ENCODE measurements at regions not wholly inside any gene's neighbourhood (a gene's known extent, or its start where the extent isn't known, plus 50 kb on each side); places are given as distances from the start of the nearest gene placed in this dataset.

DNA sequence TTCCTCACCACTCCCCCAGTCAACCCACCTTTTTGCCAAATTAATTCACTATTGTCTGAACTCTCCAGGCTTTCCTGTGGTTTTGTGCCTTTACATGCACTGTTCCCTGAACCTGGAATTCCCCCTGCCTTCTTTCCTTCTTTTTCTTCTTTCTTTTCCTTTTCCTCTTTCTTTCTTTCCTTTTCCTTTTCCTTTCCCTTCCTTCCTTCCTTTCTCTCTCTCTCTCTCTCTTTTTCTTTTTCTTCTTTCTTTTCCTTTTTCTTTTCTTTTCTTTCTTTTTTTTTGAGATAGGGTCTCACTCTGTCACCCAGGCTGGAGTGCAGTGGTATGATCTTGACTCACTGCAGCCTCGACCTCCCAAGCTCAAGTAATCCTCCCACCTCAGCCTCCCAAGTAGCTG lies 56.6 kb upstream of the CDC42BPA start:
- no peak for DNase-seq (ENCODE audit: low read depth in 2 of 2)

DNA sequence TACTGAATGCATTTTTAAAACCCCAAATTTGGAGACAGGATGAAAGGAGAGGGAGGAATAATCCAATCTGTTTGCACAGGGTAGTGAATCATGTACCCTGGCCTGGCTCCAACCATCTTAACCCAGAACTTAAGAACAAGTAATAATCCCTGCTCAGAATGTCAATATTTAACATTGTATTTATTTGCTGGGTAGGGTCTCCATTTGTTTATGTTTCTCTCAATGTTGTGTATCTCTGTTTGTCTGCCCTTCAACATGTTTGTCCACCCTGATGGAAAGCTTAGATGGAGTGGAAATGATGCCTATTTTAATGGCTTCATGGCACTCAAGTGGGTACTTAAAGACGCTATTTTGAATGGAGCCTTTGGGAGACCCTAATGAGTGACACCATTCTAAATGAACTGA lies 54.4 kb upstream of the CDC42BPA start:
- no peak for DNase-seq (ENCODE audit: low read depth in 2 of 2)

DNA sequence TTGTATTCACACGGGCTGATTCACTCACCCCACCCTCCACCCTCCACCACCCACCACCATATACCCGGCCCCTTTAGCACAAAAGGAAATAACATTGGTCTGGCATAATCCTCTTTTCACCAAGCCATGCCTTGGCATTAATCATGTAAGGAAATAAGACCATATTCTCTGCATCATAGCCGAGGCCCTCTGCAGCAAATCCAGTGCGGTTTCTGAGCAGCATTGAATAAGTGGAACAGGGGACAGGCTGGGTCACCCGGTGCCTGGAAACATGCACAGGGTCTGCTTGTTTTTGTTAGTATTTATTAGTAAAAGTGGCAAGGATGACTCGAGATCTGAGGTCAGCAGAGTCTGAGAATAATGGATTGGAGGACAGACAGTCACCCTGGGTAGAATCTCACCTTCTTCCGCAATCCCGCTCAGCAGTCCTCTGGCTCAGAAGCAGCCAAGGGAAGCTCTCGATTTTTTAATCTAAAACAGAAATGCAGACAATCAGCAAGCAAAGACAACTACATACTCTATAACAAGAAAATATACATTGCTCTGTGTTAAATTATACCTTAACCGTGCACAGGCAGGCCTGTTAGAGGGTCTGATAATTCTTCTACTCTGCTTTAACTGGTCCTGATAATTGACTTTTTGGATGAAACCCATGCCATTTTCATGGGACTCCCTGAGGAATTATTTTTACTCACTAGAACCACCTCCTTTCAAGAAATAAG lies 52.4 kb upstream of the CDC42BPA start:
- DNase-seq (ENCODE audit: low read depth in 2 of 2): no peak

DNA sequence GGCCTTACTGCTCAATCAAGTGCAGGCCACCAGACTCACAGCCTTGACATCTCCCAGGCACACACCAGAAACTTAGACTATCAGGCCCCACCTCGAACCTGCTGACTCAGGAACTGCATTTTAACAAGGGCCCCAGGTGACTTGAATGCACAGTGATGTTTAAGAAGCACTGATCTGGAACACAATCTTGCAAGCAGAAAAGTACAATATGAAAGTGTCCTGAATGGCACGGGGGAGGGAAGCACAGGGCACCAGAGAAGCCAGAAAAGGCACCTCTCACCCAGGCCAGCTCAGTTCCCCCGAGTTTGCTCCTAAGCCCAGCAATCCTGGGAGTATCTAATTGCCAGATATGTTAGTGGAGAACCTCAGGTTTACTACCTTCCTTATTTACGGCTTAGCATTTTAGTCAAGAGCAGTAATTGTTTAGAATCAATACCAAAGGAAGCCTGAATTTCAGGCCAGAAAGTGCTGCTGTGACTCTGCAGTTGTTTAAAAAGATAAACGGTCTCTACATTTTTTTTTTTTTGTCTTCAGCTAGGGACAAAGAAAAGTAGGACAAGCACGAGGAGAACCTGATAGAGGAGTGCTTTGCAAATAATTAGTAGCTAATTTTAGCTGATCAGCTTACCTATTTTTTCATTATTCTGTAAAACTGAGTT lies 50.9 kb upstream of the CDC42BPA start:
- no peak for DNase-seq (ENCODE audit: low read depth in 2 of 2)

Measured in fibroblast of skin of left quadriceps (primary cell).